CD4-positive, alpha-beta T cell (primary cell): ENCODE measurements at regions not wholly inside any gene's neighbourhood (a gene's known extent, or its start where the extent isn't known, plus 50 kb on each side); places are given as distances from the start of the nearest gene placed in this dataset.

Source experiments
- ATAC-seq: fragments of 200-7000 bp; cut with Tn5 transposase; one replicate; pipeline ENCODE4 v1.10.0; 2022; ENCODE audit warnings: mild to moderate bottlenecking; ENCODE audit not compliant: poor library complexity
- CTCF ChIA-PET: fragments of 350-600 bp; sonication (Branson Sonifier 250); formaldehyde crosslinking; loops from one replicate; lab custom pipeline; 2021; ENCODE audit warnings: antibody characterized with exemption, inconsistent platforms; lab: Charles Lee
- POLR2A ChIA-PET: fragments of 350-600 bp; sonication (Branson Sonifier 250); formaldehyde crosslinking; loops from one replicate; lab custom pipeline; 2021; ENCODE audit warnings: antibody characterized with exemption, inconsistent platforms; lab: Charles Lee
- DNase-seq, 14 experiments: peaks; one replicate each; pipeline ENCODE4 v3.0.0-alpha.2; 2013 to 2020; ENCODE audit warnings: mixed read lengths in 2 of 14
- H3K27ac ChIP-seq, 2 donors: one replicate each; pipeline versions ENCODE4 v1.5.1 to v1.7.0; 2013; ENCODE audit warnings: low read length in 2 of 2, low read depth in 1 of 2, mild to moderate bottlenecking in 1 of 2
- H3K27me3 ChIP-seq, 2 experiments: 1 replicate in 1 of 2; 2 replicates in 1 of 2; pipeline versions ENCODE4 v1.6.1 to v1.7.0; 2013; ENCODE audit warnings: low read length in 2 of 2, control low read depth in 1 of 2, mild to moderate bottlenecking in 1 of 2, moderate library complexity in 1 of 2; ENCODE audit not compliant: insufficient read depth in 2 of 2, control insufficient read depth in 1 of 2
- H3K36me3 ChIP-seq: one replicate; pipeline ENCODE4 v1.6.1; 2013; ENCODE audit warnings: low read length, control low read depth; ENCODE audit not compliant: insufficient read depth
- H3K4me1 ChIP-seq: one replicate; pipeline ENCODE4 v1.6.1; 2013; ENCODE audit warnings: low read length, control low read depth; ENCODE audit not compliant: insufficient read depth
- H3K4me3 ChIP-seq: one replicate; pipeline ENCODE4 v1.5.1; 2013; ENCODE audit warnings: mild to moderate bottlenecking, low read length, moderate library complexity
- H3K9me3 ChIP-seq, 2 experiments: 1 replicate in 1 of 2; 2 replicates in 1 of 2; pipeline versions ENCODE4 v1.6.1 to v1.7.0; 2013; ENCODE audit warnings: low read length in 2 of 2, mild to moderate bottlenecking in 2 of 2, control low read depth in 1 of 2, moderate library complexity in 1 of 2; ENCODE audit not compliant: control insufficient read depth in 1 of 2, insufficient read depth in 1 of 2
- H3K27ac Mint-ChIP-seq: one replicate; pipeline ENCODE4 v1.8.0; 2020; ENCODE audit warnings: mixed read lengths
- H3K27me3 Mint-ChIP-seq: one replicate; pipeline ENCODE4 v1.8.0; 2021; ENCODE audit warnings: mixed read lengths
- H3K36me3 Mint-ChIP-seq: one replicate; pipeline ENCODE4 v1.8.0; 2021; ENCODE audit warnings: low read depth, mixed read lengths
- H3K4me1 Mint-ChIP-seq: one replicate; pipeline ENCODE4 v1.8.0; 2021; ENCODE audit warnings: low read depth, mixed read lengths
- H3K4me3 Mint-ChIP-seq: one replicate; pipeline ENCODE4 v1.8.0; 2020; ENCODE audit warnings: mild to moderate bottlenecking, mixed read lengths
- H3K9me3 Mint-ChIP-seq: one replicate; pipeline ENCODE4 v1.8.0; 2020; ENCODE audit warnings: mixed read lengths
- intact Hi-C, 2 experiments: fragments of 100-400 bp; cut with DNase I in 1 of 2; cut with micrococcal nuclease in 1 of 2; formaldehyde crosslinking; loops; one replicate each; pipeline versions ENCODE4 v1.15.1 to v1.9.0; 2023 to 2025; cut with DNase I, micrococcal nuclease
- TF ChIP-seq, protein P1 (sequence below): fragments of 200-600 bp; IDR thresholded peaks from one replicate; pipeline ENCODE4 v1.8.0; 2022; ENCODE audit warnings: antibody characterized with exemption, mild to moderate bottlenecking

DNA sequence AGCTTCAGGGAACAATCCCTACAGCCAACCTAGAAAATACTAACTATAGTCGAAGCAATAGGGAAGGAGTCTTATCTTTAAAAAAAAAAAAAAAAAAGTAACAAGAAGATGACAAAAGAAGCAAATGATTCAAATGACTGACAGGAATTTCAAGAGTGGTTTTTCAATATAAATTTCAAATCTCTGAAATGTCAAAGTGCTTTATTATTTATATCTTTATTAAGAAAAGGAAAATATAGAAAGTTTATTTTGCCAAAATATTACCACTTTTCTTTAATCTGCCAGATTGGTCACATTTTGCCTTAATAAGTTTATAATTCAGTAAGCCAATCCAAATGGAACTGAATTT is 63.5 kb upstream of the HNRNPA3 start:
- no peak for DNase-seq

DNA sequence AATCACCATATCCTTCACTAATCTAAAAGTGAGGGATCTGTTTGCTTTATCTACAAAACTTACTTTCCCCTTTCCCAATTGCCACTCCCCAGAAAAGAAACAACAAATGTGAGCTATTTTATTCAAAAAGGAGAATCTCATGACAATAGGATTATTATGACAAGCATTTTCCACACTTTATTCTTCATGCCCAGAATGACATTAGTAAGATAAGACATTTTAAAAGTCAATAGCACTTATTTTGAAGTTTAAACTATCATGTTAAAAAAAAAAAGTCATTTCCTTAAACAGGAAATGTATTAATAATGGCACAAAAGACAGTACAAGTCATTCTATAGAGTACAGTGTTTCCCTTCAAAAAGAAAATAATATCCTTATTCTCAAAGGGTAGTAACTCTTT is 58.8 kb upstream of the HNRNPA3 start:
- Mint-ChIP-seq H3K4me3 (no peak overlapping the region), H3K27me3 (peaks cover 17% of the 10 kb centered on the region), H3K4me1 (peaks cover 8% of the 10 kb centered on the region), H3K9me3 (no peaks in the 10 kb centered on the region), H3K27ac (no peak overlapping the region), H3K36me3 (no peaks in the 10 kb centered on the region)
- H3K27me3 ChIP-seq = peaks cover 0 to 6% of the 10 kb centered on the region in 2 experiments
- H3K4me3 ChIP-seq = no peak overlapping the region
- H3K4me1 ChIP-seq = no peaks in the 10 kb centered on the region
- intact Hi-C loops = no loop called here
- ChIA-PET POLR2A (no interaction called here), CTCF (interaction anchor here (1.7 kb wide), 1 partner anchor 11 kb away, joined by 5 read pairs; no protein-coding TSS in a partner anchor)
- no peaks in the 10 kb centered on the region for H3K36me3 ChIP-seq
- TF ChIP-seq, protein P1, sequence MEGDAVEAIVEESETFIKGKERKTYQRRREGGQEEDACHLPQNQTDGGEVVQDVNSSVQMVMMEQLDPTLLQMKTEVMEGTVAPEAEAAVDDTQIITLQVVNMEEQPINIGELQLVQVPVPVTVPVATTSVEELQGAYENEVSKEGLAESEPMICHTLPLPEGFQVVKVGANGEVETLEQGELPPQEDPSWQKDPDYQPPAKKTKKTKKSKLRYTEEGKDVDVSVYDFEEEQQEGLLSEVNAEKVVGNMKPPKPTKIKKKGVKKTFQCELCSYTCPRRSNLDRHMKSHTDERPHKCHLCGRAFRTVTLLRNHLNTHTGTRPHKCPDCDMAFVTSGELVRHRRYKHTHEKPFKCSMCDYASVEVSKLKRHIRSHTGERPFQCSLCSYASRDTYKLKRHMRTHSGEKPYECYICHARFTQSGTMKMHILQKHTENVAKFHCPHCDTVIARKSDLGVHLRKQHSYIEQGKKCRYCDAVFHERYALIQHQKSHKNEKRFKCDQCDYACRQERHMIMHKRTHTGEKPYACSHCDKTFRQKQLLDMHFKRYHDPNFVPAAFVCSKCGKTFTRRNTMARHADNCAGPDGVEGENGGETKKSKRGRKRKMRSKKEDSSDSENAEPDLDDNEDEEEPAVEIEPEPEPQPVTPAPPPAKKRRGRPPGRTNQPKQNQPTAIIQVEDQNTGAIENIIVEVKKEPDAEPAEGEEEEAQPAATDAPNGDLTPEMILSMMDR = no peak
- H3K9me3 ChIP-seq = no peaks in the 10 kb centered on the region
- H3K27ac ChIP-seq = no peak overlapping the region
- no peak for ATAC-seq
- DNase-seq = no peak

More for the DNA sequence above, 63.5 kb upstream of the HNRNPA3 start:
- no peaks in the 10 kb centered on the region for H3K36me3 ChIP-seq
- no peak for ATAC-seq
- H3K9me3 Mint-ChIP-seq = no peaks in the 10 kb centered on the region
- TF ChIP-seq, protein P1 = peak; percentile 64
- H3K4me3 Mint-ChIP-seq = peak overlapping the region; percentile 83
- H3K27me3 ChIP-seq = peaks cover 3 to 23% of the 10 kb centered on the region in 2 experiments
- peaks cover 49% of the 10 kb centered on the region for H3K27me3 Mint-ChIP-seq
- H3K9me3 ChIP-seq = no peaks in the 10 kb centered on the region
- H3K27ac ChIP-seq = no peak overlapping the region
- peaks cover 8% of the 10 kb centered on the region for H3K4me1 ChIP-seq
- POLR2A ChIA-PET = interaction anchor here (1.2 to 3.4 kb wide), 8 partner anchors 8 to 1022 kb away, joined by 3 to 22 read pairs (median 6); partner anchors contain the start of genes AGPS, HNRNPA3 and NFE2L2
- no peak overlapping the region for H3K27ac Mint-ChIP-seq
- H3K4me3 ChIP-seq = peak overlapping the region; percentile 56
- no peaks in the 10 kb centered on the region for H3K36me3 Mint-ChIP-seq
- intact Hi-C loops = loop anchor here (2.0 to 10.0 kb wide), 8 partner anchors 268 to 1022 kb away; no protein-coding TSS in a partner anchor
- H3K4me1 Mint-ChIP-seq = peaks cover 18% of the 10 kb centered on the region
- CTCF ChIA-PET = interaction anchor here (0.6 to 2.8 kb wide), 25 partner anchors 8 to 1181 kb away, joined by 3 to 55 read pairs (median 4); partner anchors contain the start of gene NFE2L2

DNA sequence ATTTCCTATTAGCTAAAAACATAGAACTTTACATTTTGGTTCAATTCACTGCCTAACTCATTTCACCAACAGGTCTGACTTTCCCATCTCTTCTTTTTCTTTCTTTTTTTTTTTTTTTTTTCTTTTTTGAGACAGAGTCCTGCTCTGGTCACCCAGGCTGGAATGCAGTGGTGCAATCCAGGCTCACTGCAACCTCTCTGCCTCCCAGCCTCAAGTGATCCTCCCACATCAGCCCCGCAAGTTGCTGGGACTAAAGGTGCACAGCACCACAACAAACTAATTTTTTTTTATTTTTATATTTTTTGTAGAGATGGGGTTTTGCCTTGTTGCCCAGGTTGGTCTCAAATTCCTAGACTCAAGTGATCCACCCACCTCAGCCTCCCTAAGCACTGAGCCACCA is 57.8 kb upstream of the HNRNPA3 start:
- TF ChIP-seq, protein P1 = no peak
- H3K4me1 Mint-ChIP-seq = peaks cover 7% of the 10 kb centered on the region
- no peaks in the 10 kb centered on the region for H3K4me1 ChIP-seq
- DNase-seq (no peak), ATAC-seq (no peak)
- no peak overlapping the region for H3K27ac Mint-ChIP-seq
- no peak overlapping the region for H3K4me3 Mint-ChIP-seq
- H3K27ac ChIP-seq = no peak overlapping the region
- peaks cover 14% of the 10 kb centered on the region for H3K27me3 Mint-ChIP-seq
- ChIA-PET POLR2A (no interaction called here), CTCF (interaction anchor here (2.5 kb wide), 1 partner anchor 10 kb away, joined by 11 read pairs; no protein-coding TSS in a partner anchor)
- intact Hi-C loops = no loop called here
- no peaks in the 10 kb centered on the region for H3K36me3 Mint-ChIP-seq
- no peaks in the 10 kb centered on the region for H3K9me3 Mint-ChIP-seq
- peaks cover 0 to under 1% of the 10 kb centered on the region in 2 experiments for H3K27me3 ChIP-seq
- no peaks in the 10 kb centered on the region for H3K9me3 ChIP-seq
- no peaks in the 10 kb centered on the region for H3K36me3 ChIP-seq
- no peak overlapping the region for H3K4me3 ChIP-seq
